A549 (cell line): ENCODE measurements at regions not wholly inside any gene's neighbourhood (a gene's known extent, or its start where the extent isn't known, plus 50 kb on each side); places are given as distances from the start of the nearest gene placed in this dataset.

ENCODE experiments used
- ATAC-seq, 2 experiments: fragments of 200-7000 bp in 1 of 2; fragments of >200 bp in 1 of 2; cut with Nextera tagmentation in 1 of 2; cut with Tn5 transposase in 1 of 2; 3 replicates each; pipeline versions ENCODE4 v1.8.0 to v1.9.1; 2018 to 2020; ENCODE audit warnings: mild to moderate bottlenecking in 1 of 2, moderate library complexity in 1 of 2
- CTCF ChIA-PET: fragments of 300-600 bp; sonication (Branson Sonifier 250); formaldehyde crosslinking; extraction: SDS; loops from one replicate; lab custom pipeline; 2021; ENCODE audit warnings: antibody characterized with exemption, inconsistent platforms; lab: Yijun Ruan, JAX
- POLR2A ChIA-PET: fragments of 350-600 bp; formaldehyde crosslinking; extraction: SDS; loops from one replicate; lab custom pipeline; 2021; ENCODE audit warnings: antibody characterized with exemption, inconsistent platforms; lab: Yijun Ruan, JAX
- DNase-seq, 2 experiments: peaks; one replicate each; pipeline versions ENCODE4 v3.0.0 to v3.0.0-alpha.2; 2011 to 2016; ENCODE audit warnings: low read depth in 1 of 2, low spot score in 1 of 2
- FAIRE-seq: peaks from 2 replicates; lab custom pipeline; 2011; peaks lifted over from hg19 to GRCh38; lab: Jason Lieb, UNC
- H3K27ac ChIP-seq, 2 experiments: fragments of >200 bp; sonication (Bioruptor Twin); formaldehyde crosslinking; 3 replicates each; pipeline ENCODE4 v1.5.1; 2016 to 2017
- H3K4me1 ChIP-seq: fragments of >200 bp; sonication (Bioruptor Twin); formaldehyde crosslinking; 3 replicates; pipeline ENCODE4 v1.6.1; 2016
- H3K4me2 ChIP-seq: fragments of >200 bp; sonication (Bioruptor Twin); formaldehyde crosslinking; 3 replicates; pipeline ENCODE4 v1.6.1; 2016
- H3K4me3 ChIP-seq: fragments of >200 bp; sonication (Bioruptor Twin); formaldehyde crosslinking; 3 replicates; pipeline ENCODE4 v1.5.1; 2016
- H3K9me3 ChIP-seq: fragments of >200 bp; sonication (Bioruptor Twin); formaldehyde crosslinking; 3 replicates; pipeline ENCODE4 v1.6.1; 2016
- BCL3 ChIP-seq: fragments of >200 bp; sonication (Bioruptor Twin); formaldehyde crosslinking; IDR thresholded peaks from 3 replicates; pipeline ENCODE4 v1.6.1; 2016
- CBX2 ChIP-seq: fragments of 200-600 bp; sonication (generic); IDR thresholded peaks from 2 replicates; pipeline ENCODE4 v1.6.1; 2016; ENCODE audit warnings: low read depth, mild to moderate bottlenecking, borderline replicate concordance
- CHD2 ChIP-seq: fragments of 150-350 bp; IDR thresholded peaks from 2 replicates; pipeline ENCODE4 v1.6.1; 2014; ENCODE audit warnings: low read length; ENCODE audit not compliant: partially characterized antibody
- CTCF ChIP-seq: fragments of >200 bp; sonication (Bioruptor Twin); formaldehyde crosslinking; IDR thresholded peaks from 3 replicates; pipeline ENCODE4 v1.5.1; 2016
- EHF ChIP-seq: fragments of 250-450 bp; sonication (Bioruptor Pico); IDR thresholded peaks from 2 replicates; pipeline ENCODE4 v1.5.0; 2020; ENCODE audit warnings: mild to moderate bottlenecking
- ELK1 ChIP-seq: fragments of 150-350 bp; IDR thresholded peaks from 2 replicates; pipeline ENCODE4 v1.6.1; 2014; ENCODE audit warnings: low read depth, mild to moderate bottlenecking, low read length
- FOXS1 ChIP-seq: fragments of 250-450 bp; sonication (Bioruptor Pico); IDR thresholded peaks from 2 replicates; pipeline ENCODE4 v1.5.0; 2020; ENCODE audit warnings: mild to moderate bottlenecking, moderate library complexity
- HES2 ChIP-seq: fragments of >200 bp; sonication (Bioruptor Twin); formaldehyde crosslinking; IDR thresholded peaks from 2 replicates; pipeline ENCODE4 v1.6.1; 2016
- HEYL ChIP-seq: fragments of 250-450 bp; sonication (Bioruptor Pico); IDR thresholded peaks from 2 replicates; pipeline ENCODE4 v1.8.0; 2021; ENCODE audit warnings: mild to moderate bottlenecking, moderate library complexity
- HOXB13 ChIP-seq: fragments of 250-450 bp; sonication (Bioruptor Pico); IDR thresholded peaks from 2 replicates; pipeline ENCODE4 v1.5.0; 2020; ENCODE audit warnings: low read depth, mild to moderate bottlenecking, moderate library complexity
- JUN ChIP-seq, 2 experiments: fragments of >200 bp; sonication (Bioruptor Twin); formaldehyde crosslinking; IDR thresholded peaks; 2 replicates in 1 of 2; 3 replicates in 1 of 2; pipeline ENCODE4 v1.6.1; 2016 to 2017
- MAFK ChIP-seq: fragments of 450-650 bp; IDR thresholded peaks from 2 replicates; pipeline ENCODE4 v1.6.1; 2014; ENCODE audit not compliant: partially characterized antibody
- MAZ ChIP-seq: fragments of 150-350 bp; IDR thresholded peaks from 2 replicates; pipeline ENCODE4 v1.6.1; 2014; ENCODE audit warnings: antibody characterized with exemption, low read depth, low read length, borderline replicate concordance
- NPAS2 ChIP-seq: fragments of 250-450 bp; sonication (Bioruptor Pico); IDR thresholded peaks from 2 replicates; pipeline ENCODE4 v1.8.0; 2022; ENCODE audit warnings: mild to moderate bottlenecking, moderate library complexity, borderline replicate concordance
- POLR2A ChIP-seq: IDR thresholded peaks from 2 replicates; pipeline ENCODE4 v1.6.1; 2012; ENCODE audit warnings: mild to moderate bottlenecking, low read length
- POLR2AphosphoS2 ChIP-seq: conservative IDR thresholded peaks from 2 replicates; pipeline ENCODE4 v1.6.1; 2012; ENCODE audit warnings: low read length, improper control_type of control experiment, inconsistent platforms
- RARB ChIP-seq: fragments of 250-450 bp; sonication (Bioruptor Pico); IDR thresholded peaks from 2 replicates; pipeline ENCODE4 v1.8.0; 2021; ENCODE audit warnings: mild to moderate bottlenecking, moderate library complexity
- SREBF2 ChIP-seq: fragments of 450-650 bp; IDR thresholded peaks from 2 replicates; pipeline ENCODE4 v1.6.1; 2014; ENCODE audit warnings: mild to moderate bottlenecking, moderate library complexity
- TFCP2L1 ChIP-seq: fragments of 250-450 bp; sonication (Bioruptor Pico); IDR thresholded peaks from 2 replicates; pipeline ENCODE4 v1.5.0; 2021; ENCODE audit warnings: mild to moderate bottlenecking
- TP53 ChIP-seq: fragments of 250-450 bp; sonication (Bioruptor Pico); IDR thresholded peaks from 2 replicates; pipeline ENCODE4 v1.5.0; 2021; ENCODE audit warnings: mild to moderate bottlenecking, moderate library complexity
- USF2 ChIP-seq: fragments of 450-650 bp; IDR thresholded peaks from 2 replicates; pipeline ENCODE4 v1.6.1; 2014; ENCODE audit warnings: antibody characterized with exemption
- ZFP36 ChIP-seq: fragments of 450-650 bp; IDR thresholded peaks from 2 replicates; pipeline ENCODE4 v1.6.1; 2014; ENCODE audit warnings: borderline replicate concordance; ENCODE audit not compliant: partially characterized antibody
- ZNF302 ChIP-seq: fragments of 250-450 bp; sonication (Bioruptor Pico); IDR thresholded peaks from 2 replicates; pipeline ENCODE4 v1.9.0; 2021; ENCODE audit warnings: inconsistent platforms, mild to moderate bottlenecking, moderate library complexity
- ZSCAN20 ChIP-seq: fragments of 250-450 bp; sonication (Bioruptor Pico); IDR thresholded peaks from 2 replicates; pipeline ENCODE4 v1.8.0; 2022; ENCODE audit warnings: mild to moderate bottlenecking, moderate library complexity
- WGBS: methylation state at CpG from one replicate; pipeline ENCODE4 v1.1.6; 2017; ENCODE audit errors: missing lambda C conversion rate; 5-methylcytosine and 5-hydroxymethylcytosine counted together

GRCh38 chr22:49432897-49433443, 394.7 kb downstream of the BRD1 start:
- ATAC-seq (no peak), FAIRE-seq (no peak), DNase-seq (no peak)
- Histone ChIP-seq H3K9me3 (no peaks in the 10 kb centered on the region), H3K27ac (no peak overlapping the region), H3K4me1 (no peaks in the 10 kb centered on the region), H3K4me2 (no peak overlapping the region), H3K4me3 (no peak overlapping the region)
- TF ChIP-seq RARB (CRISPR knock-in tag) = no peak
- TF ChIP-seq EHF (CRISPR knock-in tag) = no peak
- TF ChIP-seq TP53 (CRISPR knock-in tag) = no peak
- TF ChIP-seq POLR2AphosphoS2 = no peak
- TF ChIP-seq POLR2A = no peak
- no peak for TF ChIP-seq ELK1
- no peak for TF ChIP-seq ZSCAN20 (CRISPR knock-in tag)
- no peak for TF ChIP-seq FOXS1
- no peak for TF ChIP-seq HEYL
- TF ChIP-seq CBX2 = no peak
- TF ChIP-seq ZFP36 = no peak
- TF ChIP-seq HES2 = no peak
- 8% methylated on average over 8 of the region's 15 CpGs for WGBS
- POLR2A ChIA-PET = no interaction called here
- CTCF ChIA-PET = interaction anchor here (1.0 to 4.6 kb wide), 4 partner anchors 175 to 293 kb away, joined by 3 to 38 read pairs (median 7); no protein-coding TSS in a partner anchor

- H3K4me3 ChIP-seq = no peak overlapping the region
- no peak for FAIRE-seq
- TF ChIP-seq CTCF = no peak
- TF ChIP-seq ZFP36 = no peak
- no peak for TF ChIP-seq HEYL
- no peak for TF ChIP-seq TFCP2L1
- no peak for TF ChIP-seq BCL3
- no peak for TF ChIP-seq MAZ
- TF ChIP-seq ZNF302 (CRISPR knock-in tag) = no peak
- no peak for TF ChIP-seq SREBF2
- TF ChIP-seq JUN (IDR thresholded peaks at IDR 0.05) = no peak
- no peak for TF ChIP-seq USF2
- TF ChIP-seq EHF (CRISPR knock-in tag) = no peak
- no peak for TF ChIP-seq ELK1
- TF ChIP-seq HOXB13 (CRISPR knock-in tag) = no peak
- TF ChIP-seq CBX2 = no peak
- no peak for TF ChIP-seq MAFK
- no peak for TF ChIP-seq CHD2
- TF ChIP-seq HES2 = no peak
- no peak for TF ChIP-seq NPAS2 (CRISPR knock-in tag)
- WGBS = 25% methylated on average over 18 of the region's 19 CpGs
- H3K4me1 ChIP-seq = no peaks in the 10 kb centered on the region
- ChIA-PET CTCF (interaction anchor here (1.0 to 4.6 kb wide), 3 partner anchors 200 to 294 kb away, joined by 6 to 38 read pairs (median 10); no protein-coding TSS in a partner anchor), POLR2A (no interaction called here)
- H3K4me2 ChIP-seq = no peak overlapping the region
- H3K9me3 ChIP-seq = no peaks in the 10 kb centered on the region
- ATAC-seq = no peak
- no peak for DNase-seq
- no peak overlapping the region for H3K27ac ChIP-seq
Measured at GRCh38 chr22:49432211-49432896, 395.3 kb downstream of the BRD1 start.
